Progenitor cell of endocrine pancreas (in vitro differentiated cells): ENCODE measurements at regions not wholly inside any gene's neighbourhood (a gene's known extent, or its start where the extent isn't known, plus 50 kb on each side); places are given as distances from the start of the nearest gene placed in this dataset.

Source experiments
- DNase-seq: peaks from one replicate; pipeline ENCODE4 v3.0.0; 2021; ENCODE audit warnings: low spot score; ENCODE audit not compliant: unreplicated experiment
- H3K27ac Mint-ChIP-seq: 2 replicates; pipeline ENCODE4 v1.8.0; 2021; ENCODE audit warnings: mild to moderate bottlenecking, moderate library complexity, mixed read lengths
- H3K27me3 Mint-ChIP-seq: 2 replicates; pipeline ENCODE4 v1.8.0; 2021; ENCODE audit warnings: mixed read lengths
- H3K36me3 Mint-ChIP-seq: 2 replicates; pipeline ENCODE4 v1.8.0; 2022; ENCODE audit warnings: mixed read lengths; ENCODE audit not compliant: insufficient read depth
- H3K4me1 Mint-ChIP-seq: 2 replicates; pipeline ENCODE4 v1.8.0; 2021; ENCODE audit warnings: low read depth, mixed read lengths
- H3K4me3 Mint-ChIP-seq: 2 replicates; pipeline ENCODE4 v1.8.0; 2021; ENCODE audit warnings: low read depth, mild to moderate bottlenecking, moderate library complexity, mixed read lengths
- H3K9me3 Mint-ChIP-seq: 2 replicates; pipeline ENCODE4 v1.8.0; 2021; ENCODE audit warnings: low read depth, mixed read lengths
- CTCF ChIP-seq: fragments of 200-600 bp; sonication (generic); IDR thresholded peaks from one replicate; pipeline ENCODE4 v1.5.0; 2021; ENCODE audit warnings: antibody characterized with exemption, mild to moderate bottlenecking; ENCODE audit not compliant: unreplicated experiment

- Mint-ChIP-seq H3K27ac (no peak overlapping the region), H3K36me3 (peaks cover 2% of the 10 kb centered on the region), H3K27me3 (no peaks in the 10 kb centered on the region), H3K4me3 (no peak overlapping the region), H3K4me1 (no peaks in the 10 kb centered on the region), H3K9me3 (peaks cover 18% of the 10 kb centered on the region)
- no peak for TF ChIP-seq CTCF
- no peak for DNase-seq
These were observed 117.9 kb upstream of the VEGFC start for GRCh38 chr4:176910646-176911045.

GRCh38 chr4:176919631-176920030 lies 126.9 kb upstream of the VEGFC start:
- peaks cover 2% of the 10 kb centered on the region for H3K36me3 Mint-ChIP-seq
- TF ChIP-seq CTCF, result no peak
- no peaks in the 10 kb centered on the region for H3K4me1 Mint-ChIP-seq
- no peaks in the 10 kb centered on the region for H3K27me3 Mint-ChIP-seq
- no peak overlapping the region for H3K27ac Mint-ChIP-seq
- peaks cover 14% of the 10 kb centered on the region for H3K9me3 Mint-ChIP-seq
- no peak overlapping the region for H3K4me3 Mint-ChIP-seq
- no peak for DNase-seq

- no peak overlapping the region for H3K27ac Mint-ChIP-seq
- H3K4me1 Mint-ChIP-seq, result no peaks in the 10 kb centered on the region
- H3K4me3 Mint-ChIP-seq, result no peak overlapping the region
- no peak for DNase-seq
- TF ChIP-seq CTCF, result no peak
- H3K9me3 Mint-ChIP-seq, result peaks cover 7% of the 10 kb centered on the region
- no peaks in the 10 kb centered on the region for H3K27me3 Mint-ChIP-seq
- H3K36me3 Mint-ChIP-seq, result no peaks in the 10 kb centered on the region
These were observed 128.0 kb upstream of the VEGFC start for GRCh38 chr4:176920694-176921093.

- Mint-ChIP-seq H3K27me3 (no peaks in the 10 kb centered on the region), H3K36me3 (no peaks in the 10 kb centered on the region), H3K9me3 (peaks cover 3% of the 10 kb centered on the region), H3K4me3 (no peak overlapping the region), H3K27ac (no peak overlapping the region), H3K4me1 (no peaks in the 10 kb centered on the region)
- TF ChIP-seq CTCF, result no peak
- DNase-seq, result no peak
These were observed 128.5 kb upstream of the VEGFC start for GRCh38 chr4:176921256-176921655.

- H3K4me3 Mint-ChIP-seq, result no peak overlapping the region
- no peak overlapping the region for H3K27ac Mint-ChIP-seq
- H3K36me3 Mint-ChIP-seq, result no peaks in the 10 kb centered on the region
- TF ChIP-seq CTCF, result no peak
- H3K9me3 Mint-ChIP-seq, result no peaks in the 10 kb centered on the region
- no peaks in the 10 kb centered on the region for H3K27me3 Mint-ChIP-seq
- DNase-seq, result no peak
- H3K4me1 Mint-ChIP-seq, result no peaks in the 10 kb centered on the region
These were observed 131.5 kb upstream of the VEGFC start for GRCh38 chr4:176924238-176924637.

- Mint-ChIP-seq H3K36me3 (no peaks in the 10 kb centered on the region), H3K4me1 (no peaks in the 10 kb centered on the region), H3K4me3 (no peak overlapping the region), H3K9me3 (no peaks in the 10 kb centered on the region), H3K27me3 (no peaks in the 10 kb centered on the region), H3K27ac (no peak overlapping the region)
- DNase-seq, result no peak
- TF ChIP-seq CTCF, result no peak
These were observed 133.2 kb upstream of the VEGFC start for GRCh38 chr4:176925962-176926361.
